Brain microvascular endothelial cell (primary cell): ENCODE measurements at regions not wholly inside any gene's neighbourhood (a gene's known extent, or its start where the extent isn't known, plus 50 kb on each side); places are given as distances from the start of the nearest gene placed in this dataset.
A peak's percentile ranks its signal among the peaks of the same experiment; 100 is the strongest.

Experiments
- DNase-seq: peaks from one replicate; pipeline ENCODE4 v3.0.0-alpha.2; 2020
- H3K27ac ChIP-seq: fragments of 250-450 bp; sonication (Bioruptor Pico); 2 replicates; pipeline ENCODE4 v1.5.1; 2020; ENCODE audit warnings: mild to moderate bottlenecking, moderate library complexity
- H3K27me3 ChIP-seq: fragments of 250-450 bp; sonication (Bioruptor Pico); replicated peaks from 2 replicates; pipeline ENCODE4 v1.5.1; 2020; ENCODE audit warnings: mild to moderate bottlenecking
- H3K36me3 ChIP-seq: fragments of 250-450 bp; sonication (Bioruptor Pico); replicated peaks from 2 replicates; pipeline ENCODE4 v1.5.1; 2020; ENCODE audit warnings: mild to moderate bottlenecking
- H3K4me3 ChIP-seq: 2 replicates; pipeline ENCODE4 v1.5.1; 2011; ENCODE audit warnings: low read depth, mild to moderate bottlenecking, control low read depth, low read length, moderate library complexity
- in situ Hi-C: cut with HindIII; loops from 2 replicates; pipeline ENCODE4 v1.10.0; 2017; ENCODE audit warnings: low sequenced_read_pairs, low pct_ligation_motif_present
- TF ChIP-seq, protein P1 (sequence below): IDR thresholded peaks from 2 replicates; pipeline ENCODE4 v1.5.1; 2011; ENCODE audit warnings: low read depth, mild to moderate bottlenecking, moderate library complexity, low read length, control low read depth, inconsistent platforms; ENCODE audit errors: missing control alignments

- Histone ChIP-seq H3K27ac (peak overlapping the region; percentile 98), H3K36me3 (no peaks in the 10 kb centered on the region), H3K27me3 (no peaks in the 10 kb centered on the region), H3K4me3 (no peak overlapping the region)
- TF ChIP-seq, protein P1, sequence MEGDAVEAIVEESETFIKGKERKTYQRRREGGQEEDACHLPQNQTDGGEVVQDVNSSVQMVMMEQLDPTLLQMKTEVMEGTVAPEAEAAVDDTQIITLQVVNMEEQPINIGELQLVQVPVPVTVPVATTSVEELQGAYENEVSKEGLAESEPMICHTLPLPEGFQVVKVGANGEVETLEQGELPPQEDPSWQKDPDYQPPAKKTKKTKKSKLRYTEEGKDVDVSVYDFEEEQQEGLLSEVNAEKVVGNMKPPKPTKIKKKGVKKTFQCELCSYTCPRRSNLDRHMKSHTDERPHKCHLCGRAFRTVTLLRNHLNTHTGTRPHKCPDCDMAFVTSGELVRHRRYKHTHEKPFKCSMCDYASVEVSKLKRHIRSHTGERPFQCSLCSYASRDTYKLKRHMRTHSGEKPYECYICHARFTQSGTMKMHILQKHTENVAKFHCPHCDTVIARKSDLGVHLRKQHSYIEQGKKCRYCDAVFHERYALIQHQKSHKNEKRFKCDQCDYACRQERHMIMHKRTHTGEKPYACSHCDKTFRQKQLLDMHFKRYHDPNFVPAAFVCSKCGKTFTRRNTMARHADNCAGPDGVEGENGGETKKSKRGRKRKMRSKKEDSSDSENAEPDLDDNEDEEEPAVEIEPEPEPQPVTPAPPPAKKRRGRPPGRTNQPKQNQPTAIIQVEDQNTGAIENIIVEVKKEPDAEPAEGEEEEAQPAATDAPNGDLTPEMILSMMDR: no peak
- no peak for DNase-seq
- in situ Hi-C loops: no loop called here
Observed at GRCh38 chr15:62927836-62928235, 114.7 kb upstream of the TPM1 start.

DNA sequence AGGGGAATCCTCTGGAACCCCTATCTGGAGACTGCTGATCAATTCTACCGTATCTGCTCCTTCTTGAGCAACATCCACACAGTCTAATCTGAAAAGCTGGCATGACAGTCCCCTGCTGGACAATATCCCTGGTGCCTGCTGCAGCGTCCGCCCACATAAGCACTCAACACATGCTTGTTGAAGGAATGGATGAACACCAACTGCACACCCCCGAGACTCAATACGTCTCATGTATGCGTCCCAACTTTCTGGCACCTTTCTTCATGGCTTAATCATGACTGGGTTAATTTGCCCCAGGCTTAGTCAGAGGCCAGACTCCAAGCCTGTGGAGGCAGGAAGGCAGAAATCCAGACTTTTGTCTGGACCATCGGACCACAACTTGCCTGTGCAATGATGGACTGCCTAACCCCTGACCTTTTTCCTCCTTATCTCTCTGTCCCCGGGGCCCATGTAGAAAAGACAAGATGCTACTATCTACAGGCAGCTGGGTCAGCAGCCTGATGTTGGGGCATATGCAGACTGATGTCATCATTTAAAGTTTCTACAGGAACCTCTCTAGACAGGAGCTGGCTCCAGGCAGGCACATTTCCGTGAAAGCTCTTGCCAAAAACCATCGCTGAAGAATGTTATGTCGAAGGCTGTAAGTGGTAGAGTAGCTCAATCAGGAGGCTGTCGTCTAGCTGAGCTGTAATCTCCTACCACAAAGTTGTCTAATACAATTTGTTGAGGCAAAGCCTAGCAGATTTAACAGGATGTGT lies 114.1 kb upstream of the TPM1 start:
- in situ Hi-C loops: no loop called here
- H3K36me3 ChIP-seq: no peaks in the 10 kb centered on the region
- peak; percentile 96 for DNase-seq
- TF ChIP-seq, protein P1: peak; percentile 74
- no peaks in the 10 kb centered on the region for H3K27me3 ChIP-seq
- H3K4me3 ChIP-seq: no peak overlapping the region
- peak overlapping the region; percentile 98 for H3K27ac ChIP-seq

GRCh38 chr15:62929000-62929357 lies 113.6 kb upstream of the TPM1 start:
- peak overlapping the region; percentile 98 for H3K27ac ChIP-seq
- peak; percentile 88 for DNase-seq
- TF ChIP-seq, protein P1: no peak
- H3K27me3 ChIP-seq: no peaks in the 10 kb centered on the region
- no peak overlapping the region for H3K4me3 ChIP-seq
- in situ Hi-C loops: no loop called here
- no peaks in the 10 kb centered on the region for H3K36me3 ChIP-seq

GRCh38 chr15:62931650-62932049 lies 110.9 kb upstream of the TPM1 start:
- Histone ChIP-seq H3K36me3 (no peaks in the 10 kb centered on the region), H3K4me3 (no peak overlapping the region), H3K27me3 (no peaks in the 10 kb centered on the region), H3K27ac (no peak overlapping the region)
- TF ChIP-seq, protein P1: no peak
- in situ Hi-C loops: no loop called here
- DNase-seq: no peak

GRCh38 chr15:62932436-62932835 lies 110.1 kb upstream of the TPM1 start:
- Histone ChIP-seq H3K36me3 (no peaks in the 10 kb centered on the region), H3K27ac (peak overlapping the region; percentile 29), H3K27me3 (no peaks in the 10 kb centered on the region), H3K4me3 (no peak overlapping the region)
- DNase-seq: peak; percentile 63
- TF ChIP-seq, protein P1: no peak
- in situ Hi-C loops: no loop called here

GRCh38 chr15:62933386-62933785 lies 109.2 kb upstream of the TPM1 start:
- DNase-seq: no peak
- TF ChIP-seq, protein P1: no peak
- in situ Hi-C loops: no loop called here
- Histone ChIP-seq H3K27ac (no peak overlapping the region), H3K4me3 (no peak overlapping the region), H3K36me3 (no peaks in the 10 kb centered on the region), H3K27me3 (no peaks in the 10 kb centered on the region)
